ENCODE measurements at regions not wholly inside any gene's neighbourhood (a gene's known extent, or its start where the extent isn't known, plus 50 kb on each side); places are given as distances from the start of the nearest gene placed in this dataset.

DNA sequence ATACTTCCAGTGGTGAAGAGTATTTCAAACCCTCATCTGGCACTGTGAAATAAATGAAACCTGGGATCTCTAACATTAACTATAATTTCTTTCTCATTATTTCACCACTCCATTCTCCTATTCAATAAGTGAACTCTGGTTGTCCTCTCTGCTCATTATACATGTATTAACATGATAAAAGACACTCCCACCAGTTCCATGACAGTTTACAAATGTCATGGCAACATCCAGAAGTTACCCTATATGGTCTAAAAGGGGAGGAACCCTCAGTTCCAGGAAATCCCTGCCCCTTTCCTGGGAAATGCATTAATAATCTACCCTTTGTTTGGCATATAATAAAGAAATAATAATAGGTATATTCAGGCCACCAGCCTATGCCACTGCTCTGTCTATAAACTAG lies 62.7 kb upstream of the BRINP3 start:
- DNase-seq (ENCODE audit: low read depth in 2 of 2) = no peak

- DNase-seq (ENCODE audit: low read depth in 2 of 2) = no peak
Measured at GRCh38 chr1:190551638-190552037, 74.0 kb upstream of the BRINP3 start.

DNA sequence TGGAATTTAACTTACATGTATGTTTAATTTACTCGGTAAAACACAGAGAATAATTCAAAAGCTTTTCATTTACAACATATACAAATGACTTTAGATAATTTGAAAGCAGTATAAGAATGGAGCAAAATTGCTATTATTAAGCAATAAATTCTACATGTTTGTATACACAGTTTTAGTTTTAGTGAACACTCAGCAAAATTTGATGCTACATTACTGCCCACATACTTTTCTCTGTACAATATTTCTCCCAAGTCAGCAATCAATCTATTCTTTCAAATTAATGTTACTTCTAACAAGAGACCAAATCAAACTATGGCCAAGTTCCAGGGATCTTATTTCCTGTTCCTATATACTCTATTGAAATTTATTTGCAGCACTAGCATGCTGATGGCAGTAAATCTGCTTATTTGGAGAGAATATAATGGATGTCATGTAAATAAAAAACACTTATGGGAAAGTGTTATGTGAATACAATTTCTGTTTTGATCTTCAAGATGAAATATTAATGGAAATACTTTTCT lies 82.6 kb upstream of the BRINP3 start:
- no peak for DNase-seq (ENCODE audit: low read depth in 2 of 2)

- DNase-seq (ENCODE audit: low read depth in 2 of 2) = no peak
Measured at GRCh38 chr1:190563230-190563629, 85.6 kb upstream of the BRINP3 start.

DNA sequence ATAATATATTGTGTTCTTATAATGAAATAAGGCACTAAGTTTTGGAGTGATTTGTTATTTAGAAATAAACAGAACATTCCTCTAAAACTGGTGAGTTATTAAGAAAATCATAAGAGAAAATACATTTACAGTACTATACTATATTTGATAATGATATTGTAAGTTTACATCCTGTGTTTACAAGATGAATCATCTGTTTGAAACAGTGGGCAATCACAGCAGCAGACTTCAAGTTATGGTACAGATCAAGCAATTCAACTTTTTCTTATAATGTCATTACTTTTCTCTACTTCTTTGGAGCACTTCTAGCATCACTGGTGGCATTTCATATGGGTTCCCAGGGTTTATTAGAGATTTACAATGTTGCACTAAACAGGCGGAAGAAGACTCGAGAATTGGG lies 86.5 kb upstream of the BRINP3 start:
- no peak for DNase-seq (ENCODE audit: low read depth in 2 of 2)

GRCh38 chr1:190578017-190578416 lies 100.4 kb upstream of the BRINP3 start:
- peak; percentile 37 to 38 for DNase-seq (ENCODE audit: low read depth in 2 of 2)

DNA sequence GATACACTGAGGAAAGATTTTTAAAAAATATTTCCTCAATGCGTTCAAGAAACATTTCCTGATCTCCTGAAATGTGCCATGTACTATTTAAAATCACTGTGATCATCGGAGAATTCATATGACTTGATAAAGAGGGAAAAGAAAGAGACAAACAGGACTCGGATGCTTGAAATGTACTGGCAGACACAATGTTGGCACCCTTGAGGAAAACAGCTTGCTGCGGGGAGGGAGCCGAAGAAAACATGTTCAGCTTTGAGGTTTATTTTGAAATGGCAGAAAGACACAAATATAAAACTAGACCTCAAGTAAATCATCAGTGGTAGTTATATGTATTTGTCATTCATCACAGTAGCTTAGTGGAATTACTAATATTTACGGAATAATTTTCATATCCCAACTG lies 100.9 kb upstream of the BRINP3 start:
- DNase-seq (ENCODE audit: low read depth in 2 of 2) = no peak

GRCh38 chr1:190579552-190580193 lies 102.0 kb upstream of the BRINP3 start:
- no peak for DNase-seq (ENCODE audit: low read depth in 2 of 2)

GRCh38 chr1:190583862-190584261 lies 106.2 kb upstream of the BRINP3 start:
- no peak for DNase-seq (ENCODE audit: low read depth in 2 of 2)

- DNase-seq (ENCODE audit: low read depth in 2 of 2) = no peak
Measured at GRCh38 chr1:190588424-190588823, 110.8 kb upstream of the BRINP3 start.

- no peak for DNase-seq (ENCODE audit: low read depth in 2 of 2)
Measured at GRCh38 chr1:190595438-190595837, 117.8 kb upstream of the BRINP3 start.

GRCh38 chr1:190597294-190597693 lies 119.6 kb upstream of the BRINP3 start:
- DNase-seq (ENCODE audit: low read depth in 2 of 2) = no peak

GRCh38 chr1:190599670-190600069 lies 122.0 kb upstream of the BRINP3 start:
- no peak for DNase-seq (ENCODE audit: low read depth in 2 of 2)

DNA sequence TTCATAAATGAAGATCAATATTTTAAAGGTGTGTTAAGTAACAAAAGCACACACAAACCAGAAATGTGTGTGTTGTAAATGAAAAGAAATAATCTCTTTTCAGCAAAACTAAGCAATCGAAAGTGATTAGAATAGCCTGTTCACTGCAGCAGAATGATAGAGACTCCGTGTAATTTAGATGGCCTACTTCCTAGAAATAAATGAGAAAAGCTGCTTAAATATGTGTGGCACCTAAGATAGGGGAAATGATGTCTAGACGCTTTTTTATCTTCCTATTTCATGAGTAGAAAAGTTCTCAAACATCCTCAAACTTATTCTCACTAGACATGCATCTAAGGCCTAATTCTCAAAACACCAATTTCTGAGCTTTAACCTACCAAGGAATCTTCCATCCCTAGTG lies 124.7 kb upstream of the BRINP3 start:
- no peak for DNase-seq (ENCODE audit: low read depth in 2 of 2)

DNA sequence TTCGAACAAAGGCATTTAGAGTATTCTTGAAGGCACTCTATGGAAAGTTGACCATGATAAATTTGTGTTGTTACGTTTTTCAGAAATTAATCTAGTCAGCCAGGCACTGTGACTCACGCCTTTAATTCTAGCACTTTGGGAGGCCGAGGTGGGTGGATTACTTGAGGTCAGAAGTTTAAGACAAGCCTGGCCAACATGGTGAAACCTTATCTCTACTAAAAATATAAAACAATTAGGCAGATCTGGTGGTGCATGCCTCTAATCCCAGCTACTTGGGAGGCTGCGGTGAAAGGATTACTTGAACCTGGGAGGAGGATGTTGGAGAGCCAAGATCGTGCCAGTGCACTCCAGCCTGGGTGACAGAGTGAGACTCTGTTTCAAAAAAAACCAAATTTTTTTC lies 130.6 kb upstream of the BRINP3 start:
- DNase-seq (ENCODE audit: low read depth in 2 of 2) = no peak

- no peak for DNase-seq (ENCODE audit: low read depth in 2 of 2)
Measured at GRCh38 chr1:190615818-190616217, 138.2 kb upstream of the BRINP3 start.

- no peak for DNase-seq (ENCODE audit: low read depth in 2 of 2)
Measured at GRCh38 chr1:190616235-190616634, 138.6 kb upstream of the BRINP3 start.

- DNase-seq (ENCODE audit: low read depth in 2 of 2) = no peak
Measured at GRCh38 chr1:190619724-190620123, 142.1 kb upstream of the BRINP3 start.

GRCh38 chr1:190633488-190633887 lies 155.8 kb upstream of the BRINP3 start:
- no peak for DNase-seq (ENCODE audit: low read depth in 2 of 2)

GRCh38 chr1:190634134-190634533 lies 156.5 kb upstream of the BRINP3 start:
- no peak for DNase-seq (ENCODE audit: low read depth in 2 of 2)

DNA sequence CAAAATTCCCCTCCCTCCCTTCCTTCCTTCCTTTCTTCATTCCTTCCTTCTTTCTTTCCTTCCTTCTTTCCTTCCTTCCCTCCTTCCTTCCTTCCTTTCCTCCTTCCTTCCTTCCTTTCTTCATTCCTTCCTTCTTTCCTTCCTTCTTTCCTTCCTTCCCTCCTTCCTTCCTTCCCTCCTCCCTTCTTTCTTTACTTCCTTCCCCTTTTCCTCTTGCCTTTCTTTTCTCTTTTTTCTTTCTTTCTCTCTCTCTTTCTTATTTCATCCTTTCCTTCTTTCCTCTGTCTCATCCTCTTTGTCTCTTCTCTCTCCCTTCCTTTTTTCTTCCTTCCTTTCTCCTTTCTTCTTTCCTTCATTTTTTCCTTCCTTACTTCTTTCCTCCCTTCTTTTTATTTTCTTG lies 171.9 kb upstream of the BRINP3 start:
- DNase-seq (ENCODE audit: low read depth in 2 of 2) = no peak

DNA sequence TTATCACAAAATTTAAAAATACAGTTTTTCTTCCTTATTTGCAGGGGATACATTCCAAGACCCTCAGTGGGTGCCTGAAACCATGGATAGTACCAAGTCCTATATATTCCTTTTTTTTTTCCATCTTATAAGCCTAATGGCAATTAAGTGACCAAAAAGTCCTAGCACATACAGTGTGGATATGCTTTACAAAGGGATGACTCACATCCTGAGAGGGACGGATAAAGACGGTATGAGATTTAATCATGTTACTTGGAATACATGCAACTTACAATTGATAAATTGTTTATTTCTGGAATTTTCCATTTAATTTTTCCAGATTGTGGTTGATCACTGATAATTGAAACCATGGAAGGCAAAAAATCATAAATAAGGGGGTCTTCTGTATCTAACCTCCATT lies 181.2 kb upstream of the BRINP3 start:
- DNase-seq (ENCODE audit: low read depth in 2 of 2) = no peak

DNA sequence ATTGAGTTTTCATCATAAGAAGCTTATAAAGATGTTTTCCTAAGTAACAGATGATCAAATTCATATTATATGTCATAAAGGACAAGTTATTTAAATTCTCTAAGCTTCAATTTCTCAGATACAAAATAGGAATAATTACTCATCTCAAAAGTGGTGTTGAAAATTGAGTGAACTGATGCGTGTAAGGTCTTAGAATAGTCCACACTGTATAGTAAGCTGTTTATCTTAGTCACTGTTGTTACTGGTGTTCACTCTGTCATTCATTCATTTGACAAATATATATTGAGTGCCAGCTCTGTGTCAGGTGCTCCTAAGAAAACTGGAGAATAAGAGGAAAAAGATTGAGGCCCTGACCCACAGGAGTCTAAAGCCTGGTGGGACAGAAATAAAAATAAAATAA lies 186.3 kb upstream of the BRINP3 start:
- no peak for DNase-seq (ENCODE audit: low read depth in 2 of 2)

DNA sequence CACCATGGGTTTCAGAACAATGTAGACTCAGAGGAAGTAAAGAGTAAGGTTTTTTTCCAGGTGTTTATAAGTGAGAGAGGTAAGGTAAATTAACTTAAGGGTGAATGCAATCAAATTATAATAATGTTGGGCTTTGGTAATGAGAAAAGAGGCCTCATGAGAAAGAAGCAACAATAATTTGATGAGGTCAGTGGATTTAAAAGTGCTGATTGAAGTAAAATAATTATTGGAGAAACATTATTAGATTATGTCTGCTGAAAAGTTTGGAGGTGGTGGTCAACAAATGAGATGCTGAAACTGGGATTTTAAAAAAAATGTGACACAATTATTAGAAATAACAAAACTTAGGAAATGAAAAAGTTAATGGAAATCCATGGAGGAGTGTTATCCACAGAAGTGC lies 187.4 kb upstream of the BRINP3 start:
- no peak for DNase-seq (ENCODE audit: low read depth in 2 of 2)

All from fibroblast of skin of left quadriceps (primary cell).